Astrocyte (in vitro differentiated cells and primary cell): ENCODE measurements at regions not wholly inside any gene's neighbourhood (a gene's known extent, or its start where the extent isn't known, plus 50 kb on each side); places are given as distances from the start of the nearest gene placed in this dataset.
"Not testable (repeated sequence)": the region's sequence is repeated elsewhere in the genome, so short reads cannot be mapped to it uniquely, and the experiment has no call there.

ENCODE experiments used
- CTCF ChIP-seq: IDR thresholded peaks from 2 replicates; pipeline ENCODE4 v1.5.1; 2011; ENCODE audit warnings: low read depth, mild to moderate bottlenecking, inconsistent platforms, low read length, moderate library complexity; ENCODE audit not compliant: insufficient read depth
- EZH2 ChIP-seq: IDR thresholded peaks from 2 replicates; pipeline ENCODE4 v1.6.1; 2012; ENCODE audit warnings: mild to moderate bottlenecking, low read length, inconsistent platforms; ENCODE audit not compliant: insufficient read depth

- not testable (repeated sequence) for TF ChIP-seq CTCF, EZH2
Observed at GRCh38 chr2:72064197-72064596, 83.5 kb downstream of the CYP26B1 start.
